ENCODE measurements at regions not wholly inside any gene's neighbourhood (a gene's known extent, or its start where the extent isn't known, plus 50 kb on each side); places are given as distances from the start of the nearest gene placed in this dataset.
"Not testable (repeated sequence)": the region's sequence is repeated elsewhere in the genome, so short reads cannot be mapped to it uniquely, and the experiment has no call there.

DNA sequence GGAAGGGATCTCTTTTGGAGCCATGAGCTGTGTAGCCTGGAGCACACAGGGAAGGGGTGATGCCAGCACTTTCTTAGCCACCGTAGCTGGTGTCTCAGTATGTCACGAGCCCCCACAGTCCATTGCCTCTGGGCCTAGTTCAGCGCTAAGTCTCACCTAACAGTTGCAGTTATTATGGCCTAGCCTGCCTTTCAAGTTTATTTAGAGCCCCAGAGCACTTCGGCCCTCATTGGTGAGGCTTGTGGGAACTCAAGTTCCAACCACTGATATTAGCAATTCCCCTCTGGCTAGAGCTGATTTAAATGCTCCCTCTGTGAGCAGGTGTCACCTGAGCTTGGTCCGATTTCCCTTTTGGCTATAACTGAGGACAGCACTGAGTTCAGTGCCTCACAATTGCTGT, 388.4 kb upstream of the MAOA start:
- TF ChIP-seq, protein P1, sequence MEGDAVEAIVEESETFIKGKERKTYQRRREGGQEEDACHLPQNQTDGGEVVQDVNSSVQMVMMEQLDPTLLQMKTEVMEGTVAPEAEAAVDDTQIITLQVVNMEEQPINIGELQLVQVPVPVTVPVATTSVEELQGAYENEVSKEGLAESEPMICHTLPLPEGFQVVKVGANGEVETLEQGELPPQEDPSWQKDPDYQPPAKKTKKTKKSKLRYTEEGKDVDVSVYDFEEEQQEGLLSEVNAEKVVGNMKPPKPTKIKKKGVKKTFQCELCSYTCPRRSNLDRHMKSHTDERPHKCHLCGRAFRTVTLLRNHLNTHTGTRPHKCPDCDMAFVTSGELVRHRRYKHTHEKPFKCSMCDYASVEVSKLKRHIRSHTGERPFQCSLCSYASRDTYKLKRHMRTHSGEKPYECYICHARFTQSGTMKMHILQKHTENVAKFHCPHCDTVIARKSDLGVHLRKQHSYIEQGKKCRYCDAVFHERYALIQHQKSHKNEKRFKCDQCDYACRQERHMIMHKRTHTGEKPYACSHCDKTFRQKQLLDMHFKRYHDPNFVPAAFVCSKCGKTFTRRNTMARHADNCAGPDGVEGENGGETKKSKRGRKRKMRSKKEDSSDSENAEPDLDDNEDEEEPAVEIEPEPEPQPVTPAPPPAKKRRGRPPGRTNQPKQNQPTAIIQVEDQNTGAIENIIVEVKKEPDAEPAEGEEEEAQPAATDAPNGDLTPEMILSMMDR (IDR thresholded peaks at IDR 0.05), result no peak
- Mint-ChIP-seq H3K36me3 (ENCODE audit: low read depth) (no peaks in the 10 kb centered on the region), H3K27me3 (ENCODE audit: insufficient read depth) (no peaks in the 10 kb centered on the region), H3K9me3 (peaks cover 12% of the 10 kb centered on the region), H3K4me1 (ENCODE audit: low read depth) (no peaks in the 10 kb centered on the region), H3K4me3 (no peak overlapping the region), H3K27ac (no peak overlapping the region)
- DNase-seq, result no peak

DNA sequence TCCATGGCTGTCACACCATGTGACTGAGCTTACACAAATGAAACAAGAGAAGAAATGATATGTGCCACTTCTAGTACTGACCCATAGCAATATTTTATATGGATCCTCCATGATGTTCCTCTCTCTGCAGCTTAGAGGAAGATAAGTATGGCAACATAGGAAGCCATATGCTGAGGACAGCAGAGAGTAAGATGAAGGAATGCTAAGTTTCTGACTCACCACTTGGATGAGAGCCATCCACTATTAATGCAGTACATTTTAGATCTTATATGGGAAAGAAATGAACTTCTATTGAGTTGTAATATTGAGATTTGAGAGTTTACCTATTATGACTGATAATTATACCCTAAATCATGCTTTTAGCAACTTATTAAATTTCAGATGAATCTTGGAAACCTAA, 386.9 kb upstream of the MAOA start:
- DNase-seq, result no peak
- Mint-ChIP-seq H3K36me3 (ENCODE audit: low read depth) (no peaks in the 10 kb centered on the region), H3K27ac (no peak overlapping the region), H3K9me3 (peaks cover 8% of the 10 kb centered on the region), H3K4me3 (no peak overlapping the region), H3K4me1 (ENCODE audit: low read depth) (no peaks in the 10 kb centered on the region), H3K27me3 (ENCODE audit: insufficient read depth) (no peaks in the 10 kb centered on the region)
- TF ChIP-seq, protein P1 (IDR thresholded peaks at IDR 0.05), result no peak

DNA sequence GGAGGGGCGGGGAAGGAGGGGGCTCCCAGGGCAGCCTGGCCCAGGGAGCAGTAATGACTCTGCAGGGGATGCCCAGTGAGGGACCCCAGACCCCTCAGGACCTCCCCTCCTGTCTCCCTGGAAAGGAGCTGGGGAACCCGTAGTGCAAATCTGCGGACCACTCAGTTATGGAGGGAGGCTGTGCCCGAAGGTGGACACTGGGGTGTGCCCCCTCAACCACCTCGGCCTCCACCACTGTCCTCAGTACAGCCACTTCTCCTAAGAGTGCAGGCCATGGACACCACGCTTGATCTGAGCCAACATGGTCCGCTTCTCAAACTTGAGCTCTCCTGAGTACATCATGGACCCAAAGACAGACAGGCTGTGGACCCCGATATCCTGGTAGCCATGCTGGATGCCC, 378.2 kb upstream of the MAOA start:
- no peaks in the 10 kb centered on the region for H3K4me1 Mint-ChIP-seq (ENCODE audit: low read depth)
- H3K4me3 Mint-ChIP-seq, result no peak overlapping the region
- H3K36me3 Mint-ChIP-seq (ENCODE audit: low read depth), result no peaks in the 10 kb centered on the region
- DNase-seq, result no peak
- H3K9me3 Mint-ChIP-seq, result peaks cover 15% of the 10 kb centered on the region
- no peak overlapping the region for H3K27ac Mint-ChIP-seq
- no peaks in the 10 kb centered on the region for H3K27me3 Mint-ChIP-seq (ENCODE audit: insufficient read depth)
- TF ChIP-seq, protein P1 (IDR thresholded peaks at IDR 0.05), result no peak

DNA sequence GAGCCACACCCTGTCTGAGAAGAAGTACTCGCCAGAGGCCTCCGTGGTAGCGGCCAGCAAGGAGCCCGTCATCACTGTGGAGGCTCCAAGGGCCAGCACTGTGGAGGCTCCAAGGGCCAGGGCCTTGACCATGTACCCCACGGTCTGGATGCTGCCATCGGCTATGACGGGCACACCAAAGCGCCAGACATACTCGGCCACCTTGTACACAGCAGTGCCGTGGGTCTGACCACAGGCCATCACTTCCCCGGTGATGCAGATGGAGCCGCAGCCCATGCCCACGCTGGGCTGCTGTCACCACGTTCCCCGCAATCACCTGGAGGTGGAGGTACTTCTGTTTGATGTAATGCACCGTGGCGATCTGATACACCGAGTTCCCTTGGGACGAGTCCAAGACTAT, 377.7 kb upstream of the MAOA start:
- peaks cover 19% of the 10 kb centered on the region for H3K9me3 Mint-ChIP-seq
- no peaks in the 10 kb centered on the region for H3K4me1 Mint-ChIP-seq (ENCODE audit: low read depth)
- no peak overlapping the region for H3K4me3 Mint-ChIP-seq

DNA sequence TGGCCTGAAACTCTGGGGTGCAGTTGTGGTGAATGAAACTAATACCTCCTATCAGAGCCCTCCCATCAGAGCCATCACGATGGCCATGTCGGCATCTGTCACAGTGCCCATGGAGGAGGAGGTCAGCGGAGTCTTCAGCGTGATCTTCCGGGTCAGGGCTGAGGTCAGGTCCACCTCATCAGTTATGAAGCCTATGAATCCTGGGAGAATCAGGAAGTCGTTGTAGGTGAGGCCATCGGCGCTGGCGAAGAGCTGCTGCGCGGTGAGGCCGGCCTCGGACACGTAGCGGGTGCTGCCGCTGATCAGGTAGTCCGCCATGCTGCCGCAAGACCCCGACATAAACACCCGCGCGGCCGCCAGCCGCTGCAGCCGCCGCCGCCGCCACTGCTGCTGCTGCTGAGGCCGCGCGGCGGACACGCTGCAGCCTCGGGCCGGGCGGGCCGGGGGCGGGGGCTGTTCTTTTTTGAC, 376.7 kb upstream of the MAOA start:
- Mint-ChIP-seq H3K4me1 (ENCODE audit: low read depth) (no peaks in the 10 kb centered on the region), H3K36me3 (ENCODE audit: low read depth) (no peaks in the 10 kb centered on the region), H3K27me3 (ENCODE audit: insufficient read depth) (no peaks in the 10 kb centered on the region), H3K4me3 (no peak overlapping the region), H3K9me3 (peaks cover 19% of the 10 kb centered on the region), H3K27ac (no peak overlapping the region)
- no peak for DNase-seq
- TF ChIP-seq, protein P1 (IDR thresholded peaks at IDR 0.05), result no peak

More for the DNA sequence above, 377.7 kb upstream of the MAOA start:
- H3K27ac Mint-ChIP-seq, result no peak overlapping the region
- no peak for DNase-seq
- TF ChIP-seq, protein P1 (IDR thresholded peaks at IDR 0.05), result no peak
- no peaks in the 10 kb centered on the region for H3K36me3 Mint-ChIP-seq (ENCODE audit: low read depth)
- no peaks in the 10 kb centered on the region for H3K27me3 Mint-ChIP-seq (ENCODE audit: insufficient read depth)

DNA sequence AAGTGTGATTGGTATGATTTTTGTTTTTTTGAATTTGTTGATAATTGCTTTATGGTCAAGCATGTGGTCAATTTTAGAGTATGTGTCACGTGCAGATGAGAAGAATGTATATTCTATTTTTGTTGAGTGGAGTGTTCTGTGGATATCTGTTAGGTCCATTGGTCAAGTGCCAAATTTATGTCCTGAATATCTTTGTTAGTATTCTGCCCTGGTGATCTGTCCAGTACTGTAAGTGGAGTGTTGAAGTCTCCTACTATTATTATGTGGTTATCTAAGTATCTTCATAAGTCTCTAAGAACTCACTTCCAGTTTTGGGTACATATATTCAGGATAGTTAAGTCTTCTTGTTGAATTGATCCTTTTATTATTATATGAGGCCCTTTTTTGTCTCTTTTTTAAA, 372.9 kb upstream of the MAOA start:
- no peak for DNase-seq
- Mint-ChIP-seq H3K9me3 (peaks cover 14% of the 10 kb centered on the region), H3K4me3 (no peak overlapping the region), H3K36me3 (ENCODE audit: low read depth) (no peaks in the 10 kb centered on the region), H3K27me3 (ENCODE audit: insufficient read depth) (no peaks in the 10 kb centered on the region), H3K27ac (no peak overlapping the region), H3K4me1 (ENCODE audit: low read depth) (no peaks in the 10 kb centered on the region)
- TF ChIP-seq, protein P1 (IDR thresholded peaks at IDR 0.05), result no peak

DNA sequence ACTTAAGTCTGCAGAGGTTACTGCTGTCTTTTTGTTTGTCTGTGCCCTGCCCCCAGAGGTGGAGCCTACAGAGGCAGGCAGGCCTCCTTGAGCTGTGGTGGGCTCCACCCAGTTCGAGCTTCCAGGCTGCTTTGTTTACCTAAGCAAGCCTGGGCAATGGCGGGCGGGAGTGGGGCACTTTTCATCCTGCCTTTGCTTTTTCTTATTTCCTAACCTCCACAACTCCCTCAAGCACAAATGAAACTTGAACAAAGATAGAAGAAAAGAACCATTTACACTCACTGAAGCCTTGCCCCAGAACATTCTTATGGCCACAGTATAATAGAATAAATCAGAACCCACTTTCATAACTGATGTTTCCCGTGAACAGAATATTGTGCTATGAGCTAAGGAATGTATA, 344.5 kb upstream of the MAOA start:
- not testable (repeated sequence) for DNase-seq; H3K36me3 Mint-ChIP-seq (ENCODE audit: low read depth); H3K4me3 Mint-ChIP-seq; H3K27me3 Mint-ChIP-seq (ENCODE audit: insufficient read depth); H3K4me1 Mint-ChIP-seq (ENCODE audit: low read depth); H3K9me3 Mint-ChIP-seq; H3K27ac Mint-ChIP-seq

Data from HFFc6 (cell line).